ENCODE measurements at regions not wholly inside any gene's neighbourhood (a gene's known extent, or its start where the extent isn't known, plus 50 kb on each side); places are given as distances from the start of the nearest gene placed in this dataset.

DNA sequence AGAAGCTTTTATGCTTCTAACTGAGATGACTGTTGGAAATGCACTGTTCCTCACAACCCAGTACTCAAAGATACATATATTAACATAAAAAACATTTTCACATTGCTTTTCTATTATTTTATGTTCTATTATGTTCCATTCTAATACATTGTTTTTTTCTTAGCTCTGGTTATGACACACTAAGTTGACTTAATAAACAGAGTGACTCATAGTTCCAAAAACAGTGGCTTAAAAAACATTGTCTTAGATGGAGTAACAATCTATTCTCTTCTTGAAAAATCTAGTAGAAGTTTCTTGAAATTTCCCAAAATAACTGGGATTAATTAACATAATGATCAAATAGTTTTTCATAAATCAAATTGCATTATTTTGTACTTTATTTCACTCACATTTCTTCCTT lies 328.2 kb upstream of the LRATD1 start (continued):
- no peak for TF ChIP-seq HDAC2 (IDR thresholded peaks at IDR 0.05; ENCODE audit: borderline replicate concordance in 1 of 2, low read depth in 2 of 2, low read length in 2 of 2)
- no peak for TF ChIP-seq KDM5A (IDR thresholded peaks at IDR 0.05; ENCODE audit: low read length)
- no peak for TF ChIP-seq TBP (IDR thresholded peaks at IDR 0.05; ENCODE audit: low read depth, low read length)
- TF ChIP-seq JUN (IDR thresholded peaks at IDR 0.05; ENCODE audit: low read depth, low read length): no peak
- no peak for TF ChIP-seq BRCA1 (IDR thresholded peaks at IDR 0.05; ENCODE audit: low read depth, low read length)

All from H1 (cell line).